Lung microvascular endothelial cell (primary cell): ENCODE measurements at regions not wholly inside any gene's neighbourhood (a gene's known extent, or its start where the extent isn't known, plus 50 kb on each side); places are given as distances from the start of the nearest gene placed in this dataset.
"Not testable (repeated sequence)": the region's sequence is repeated elsewhere in the genome, so short reads cannot be mapped to it uniquely, and the experiment has no call there.

Experiments used
- DNase-seq, 2 donors: peaks; one replicate each; pipeline versions ENCODE4 v3.0.0 to v3.0.0-alpha.2; 2010; ENCODE audit warnings: low read depth in 2 of 2

- not testable (repeated sequence) for DNase-seq
Observed at GRCh38 chr3:30328935-30329334, 277.5 kb upstream of the TGFBR2 start.

GRCh38 chr3:30331519-30331918 is 274.9 kb upstream of the TGFBR2 start:
- no peak for DNase-seq

GRCh38 chr3:30332196-30333021 is 274.0 kb upstream of the TGFBR2 start:
- DNase-seq = peak in 1 of 2 donors; percentile 8

GRCh38 chr3:30333143-30333542 is 273.3 kb upstream of the TGFBR2 start:
- no peak for DNase-seq

GRCh38 chr3:30333903-30334302 is 272.5 kb upstream of the TGFBR2 start:
- no peak for DNase-seq

- no peak for DNase-seq
Observed at GRCh38 chr3:30340500-30340899, 265.9 kb upstream of the TGFBR2 start.

- DNase-seq = no peak
Observed at GRCh38 chr3:30341079-30341478, 265.3 kb upstream of the TGFBR2 start.

GRCh38 chr3:30341851-30342250 is 264.6 kb upstream of the TGFBR2 start:
- DNase-seq = peak; percentile 17 to 24

- peak; percentile 86 to 98 for DNase-seq
Observed at GRCh38 chr3:30342318-30343060, 263.9 kb upstream of the TGFBR2 start.

- peak; percentile 72 to 92 for DNase-seq
Observed at GRCh38 chr3:30343067-30343831, 263.2 kb upstream of the TGFBR2 start.

GRCh38 chr3:30343861-30344260 is 262.5 kb upstream of the TGFBR2 start:
- DNase-seq = no peak

GRCh38 chr3:30344288-30344687 is 262.1 kb upstream of the TGFBR2 start:
- DNase-seq = peak in 1 of 2 donors; percentile 19

GRCh38 chr3:30346933-30347320 is 259.5 kb upstream of the TGFBR2 start:
- DNase-seq = peak in 1 of 2 donors; percentile 50

GRCh38 chr3:30347679-30348216 is 258.7 kb upstream of the TGFBR2 start:
- DNase-seq = peak; percentile 76 to 97

- DNase-seq = peak; percentile 39 to 65
Observed at GRCh38 chr3:30349507-30349906, 256.9 kb upstream of the TGFBR2 start.

- DNase-seq = peak in 1 of 2 donors; percentile 30
Observed at GRCh38 chr3:30350011-30350410, 256.4 kb upstream of the TGFBR2 start.

GRCh38 chr3:30350901-30351300 is 255.5 kb upstream of the TGFBR2 start:
- DNase-seq = peak; percentile 44 to 62

- DNase-seq = peak; percentile 27 to 32
Observed at GRCh38 chr3:30352410-30353318, 253.7 kb upstream of the TGFBR2 start.

- DNase-seq = no peak
Observed at GRCh38 chr3:30353711-30354467, 252.5 kb upstream of the TGFBR2 start.

GRCh38 chr3:30354513-30354912 is 251.9 kb upstream of the TGFBR2 start:
- DNase-seq = no peak
